NK-92 treated with Interleukin-12 subunit alpha and Interleukin-12 subunit beta, amount 100 ng/mL, for 24 hours (cell line): ENCODE measurements at regions not wholly inside any gene's neighbourhood (a gene's known extent, or its start where the extent isn't known, plus 50 kb on each side); places are given as distances from the start of the nearest gene placed in this dataset.
"Not testable (repeated sequence)": the region's sequence is repeated elsewhere in the genome, so short reads cannot be mapped to it uniquely, and the experiment has no call there.

Experiments used
- DNase-seq: peaks from one replicate; lab custom pipeline; 2025; lab: John Stamatoyannopoulos, UW

DNA sequence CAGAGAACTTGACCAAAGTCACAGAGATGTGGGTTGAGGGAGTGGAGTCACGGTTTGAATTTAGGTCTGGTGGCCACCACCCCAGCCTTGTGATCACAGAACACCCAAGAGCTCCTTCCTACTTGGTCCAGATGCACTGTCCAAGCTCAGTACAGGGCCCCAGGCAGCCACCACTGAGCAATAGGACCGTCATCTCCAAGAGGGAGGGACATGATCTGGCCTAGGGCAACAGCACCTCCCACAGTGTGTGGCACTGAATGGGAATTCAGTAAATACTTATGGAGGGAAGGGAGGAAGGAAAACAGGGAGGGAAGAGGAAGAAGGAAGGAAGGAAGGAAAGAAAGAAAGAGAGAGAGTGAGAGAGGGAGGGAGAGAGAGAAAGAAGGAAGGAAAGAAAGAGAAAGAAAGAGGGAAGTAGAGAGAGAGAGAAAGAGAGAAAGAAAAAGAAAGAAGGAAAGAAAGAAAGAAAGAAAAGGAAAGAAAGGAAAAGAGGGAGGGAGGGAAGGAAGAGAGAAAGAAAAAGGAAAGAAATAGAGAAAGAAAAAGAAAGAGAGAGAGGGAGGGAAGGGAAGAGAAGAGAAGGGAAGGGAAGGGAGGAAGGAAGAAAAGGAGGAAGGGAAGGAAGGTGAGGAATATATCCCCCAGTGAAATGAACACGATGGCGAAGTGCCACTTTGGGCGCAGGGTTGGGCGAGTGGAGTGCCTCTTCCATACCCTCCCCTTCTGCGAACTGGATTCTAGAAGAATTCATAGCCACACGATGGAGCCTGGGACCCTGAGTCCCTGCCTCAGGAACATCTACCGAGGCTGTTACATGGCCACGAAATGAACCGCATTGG is 243.7 kb downstream of the TFAP2C start:
- DNase-seq = no peak

DNA sequence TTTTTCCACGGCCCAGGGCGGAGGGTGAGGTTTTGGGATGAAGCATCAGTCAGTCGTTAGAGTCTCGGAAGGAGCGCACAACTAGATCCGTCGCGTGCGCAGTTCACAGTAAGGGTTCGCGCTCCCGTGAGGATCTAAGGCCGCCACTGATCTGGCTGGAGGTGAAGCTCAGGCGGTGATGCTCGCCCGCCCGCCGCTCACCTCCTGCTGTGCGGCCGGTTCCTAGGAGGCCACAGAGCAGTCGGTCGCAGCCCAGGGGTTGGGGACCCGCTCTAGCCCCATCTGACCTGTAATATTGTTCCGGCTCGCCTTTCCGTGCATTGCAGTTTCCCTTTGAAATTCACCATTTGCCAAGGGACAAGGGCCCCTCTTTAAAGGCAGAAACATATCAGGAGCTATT is 244.7 kb downstream of the TFAP2C start:
- no peak for DNase-seq

DNA sequence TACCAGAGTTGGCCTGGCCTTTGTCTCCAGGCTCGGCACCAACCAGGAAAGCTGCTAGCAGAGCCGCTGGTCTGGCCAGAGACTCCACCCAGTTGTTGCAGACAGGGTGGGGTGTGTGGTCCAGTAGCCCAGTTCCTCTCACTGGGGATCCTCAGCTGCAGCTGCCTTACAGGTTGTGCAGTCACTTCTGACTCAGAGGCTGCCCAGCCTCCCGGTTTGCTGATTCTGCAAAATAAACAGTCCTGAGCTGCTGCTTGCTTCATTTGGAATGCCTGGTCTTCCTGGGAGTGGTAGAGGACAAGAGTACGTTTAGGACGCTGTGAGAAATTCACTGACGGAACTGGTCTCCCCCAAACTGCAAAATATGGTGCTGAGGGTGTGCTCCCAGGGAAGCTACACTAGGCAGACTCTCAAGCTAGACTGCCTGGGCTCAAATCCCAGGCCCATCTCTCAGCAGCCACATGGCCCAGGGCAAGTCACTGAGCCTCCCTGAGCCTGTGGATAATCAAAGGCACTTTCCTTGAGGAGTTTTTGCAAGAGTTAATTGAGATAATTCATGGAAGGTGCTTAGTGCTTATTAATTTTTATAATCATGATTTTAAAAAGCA is 246.1 kb downstream of the TFAP2C start:
- DNase-seq = no peak

DNA sequence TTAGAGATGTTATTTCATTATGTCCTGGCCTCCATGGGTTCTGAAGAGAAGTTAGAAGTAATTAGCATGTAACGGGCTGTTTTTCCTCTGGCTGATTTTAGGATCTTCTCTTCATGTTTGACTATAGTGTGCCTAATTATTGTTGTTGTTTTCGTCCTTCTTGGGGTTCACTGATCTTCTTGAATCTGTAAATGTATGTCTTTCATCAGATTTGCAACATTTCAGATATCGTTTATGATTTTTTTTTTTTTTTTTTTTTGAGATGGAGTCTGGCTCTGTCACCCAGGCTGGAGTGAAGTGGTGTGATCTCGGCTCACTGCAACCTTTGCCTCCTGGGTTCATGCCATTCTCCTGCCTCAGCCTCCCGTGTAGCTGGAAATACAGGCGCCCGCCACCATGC is 246.7 kb downstream of the TFAP2C start:
- DNase-seq = no peak

DNA sequence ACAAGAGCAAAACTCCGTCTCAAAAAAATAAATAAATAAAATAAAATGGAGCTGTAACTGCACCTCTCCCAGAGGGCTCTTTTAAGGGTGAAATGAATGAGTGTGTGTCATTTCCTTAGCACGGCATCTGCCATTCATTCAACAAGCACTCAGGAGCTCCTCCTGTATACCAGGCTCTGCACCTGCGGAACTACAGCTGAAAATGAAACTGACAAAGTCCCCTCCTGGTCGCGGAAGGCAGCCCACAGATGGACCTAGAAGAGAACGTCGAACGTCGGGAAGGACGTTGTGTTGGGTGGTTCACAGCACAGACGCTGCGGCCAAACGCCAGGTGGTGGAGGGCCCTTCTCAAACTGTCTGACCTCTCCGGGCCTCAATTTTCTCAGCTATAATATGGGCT is 256.4 kb downstream of the TFAP2C start:
- no peak for DNase-seq

DNA sequence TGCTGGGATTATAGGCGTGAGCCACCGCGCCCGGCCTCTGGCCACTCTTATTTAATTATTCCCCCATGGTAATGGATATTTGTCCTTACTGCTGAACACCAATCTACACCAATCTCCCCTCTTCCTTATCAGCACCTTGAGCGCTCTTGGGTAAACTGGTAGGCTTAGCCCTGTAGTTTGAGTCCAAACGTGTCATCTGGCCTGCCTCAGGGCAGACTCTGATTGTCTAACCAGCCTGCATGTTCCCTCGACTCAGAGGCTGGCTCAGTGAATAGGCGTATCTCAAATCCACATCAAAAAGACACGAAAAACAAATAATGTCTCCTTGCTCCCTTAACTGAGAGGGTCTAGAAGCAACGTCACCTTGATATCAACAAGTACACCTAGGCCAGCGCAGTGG is 260.9 kb downstream of the TFAP2C start:
- DNase-seq = no peak

GRCh38 chr20:56893226-56893917 is 264.3 kb downstream of the TFAP2C start:
- DNase-seq = no peak

- DNase-seq = no peak
Observed at GRCh38 chr20:56896447-56896846, 267.3 kb downstream of the TFAP2C start.

DNA sequence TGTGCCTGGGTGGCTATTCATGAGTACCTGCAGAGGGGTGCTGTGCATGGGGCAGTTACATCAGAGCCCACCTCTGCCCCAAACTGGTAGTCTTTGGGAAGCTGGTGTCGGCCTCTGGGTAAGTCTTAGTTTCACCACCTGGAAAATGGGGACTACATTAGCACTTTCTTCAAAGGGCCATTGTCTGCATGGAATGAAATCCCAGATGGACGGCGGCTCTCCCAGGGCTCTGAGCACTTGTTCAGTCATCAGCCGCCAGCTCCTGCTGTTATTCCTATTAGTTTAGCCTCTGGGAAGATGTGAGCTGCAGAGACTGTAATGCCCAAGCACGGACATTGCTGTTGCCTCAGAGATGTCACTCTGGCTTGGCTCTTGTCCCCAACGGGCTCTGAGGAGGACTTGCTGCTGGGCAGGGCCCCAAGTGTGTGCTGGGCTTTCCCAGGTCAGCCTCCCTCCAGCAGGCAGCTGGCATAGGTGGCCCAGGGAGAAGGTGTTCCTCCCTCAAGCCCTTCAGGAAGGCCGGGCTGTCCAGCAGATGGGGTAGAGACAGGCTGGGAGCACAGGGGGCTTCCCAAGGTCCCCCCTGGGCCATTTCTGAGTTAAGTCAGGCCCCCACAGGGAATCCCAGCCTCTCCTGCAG is 268.3 kb downstream of the TFAP2C start:
- DNase-seq = no peak

GRCh38 chr20:56897958-56898349 is 268.8 kb downstream of the TFAP2C start:
- DNase-seq = no peak

- no peak for DNase-seq
Observed at GRCh38 chr20:56899506-56899905, 270.4 kb downstream of the TFAP2C start.

DNA sequence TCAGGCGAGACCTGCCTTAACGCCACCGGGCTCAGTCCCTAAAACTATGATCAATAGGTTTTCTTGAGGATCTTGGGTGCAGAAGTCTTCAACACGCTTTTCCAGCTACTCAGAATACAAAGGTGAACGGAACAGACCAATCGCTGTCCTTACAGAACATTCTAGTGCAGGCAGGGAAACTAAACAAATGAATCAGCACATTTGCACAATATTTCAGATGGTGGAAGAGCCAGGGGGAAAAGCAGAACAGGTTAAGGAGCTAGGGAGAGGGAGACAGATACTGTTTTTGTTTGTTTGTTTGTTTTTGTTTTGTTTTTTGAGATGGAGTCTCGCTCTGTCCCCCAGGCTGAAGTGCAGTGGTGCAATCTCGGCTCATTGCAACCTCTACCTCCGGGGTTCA is 271.1 kb downstream of the TFAP2C start:
- DNase-seq = no peak

GRCh38 chr20:56903421-56903820 is 274.3 kb downstream of the TFAP2C start:
- no peak for DNase-seq

DNA sequence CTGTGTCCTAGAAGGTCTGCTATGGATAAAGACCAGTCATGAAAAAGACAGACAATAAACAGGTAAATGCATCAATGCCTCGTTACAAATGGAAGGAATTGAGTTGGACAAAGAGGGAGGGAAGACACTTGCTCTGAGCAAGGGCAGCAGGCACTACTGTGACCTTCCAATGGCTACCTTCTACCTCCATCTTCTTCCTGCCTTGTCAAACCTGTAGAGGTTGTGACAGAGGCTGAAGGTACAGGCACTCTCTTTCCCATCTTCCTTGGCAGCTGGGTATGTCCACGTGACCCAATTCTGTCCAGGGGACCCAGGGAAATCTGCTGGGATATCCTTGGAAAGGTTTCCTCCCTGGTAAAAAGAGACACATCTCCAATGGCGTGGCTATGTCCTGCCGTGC is 274.8 kb downstream of the TFAP2C start:
- DNase-seq = no peak

DNA sequence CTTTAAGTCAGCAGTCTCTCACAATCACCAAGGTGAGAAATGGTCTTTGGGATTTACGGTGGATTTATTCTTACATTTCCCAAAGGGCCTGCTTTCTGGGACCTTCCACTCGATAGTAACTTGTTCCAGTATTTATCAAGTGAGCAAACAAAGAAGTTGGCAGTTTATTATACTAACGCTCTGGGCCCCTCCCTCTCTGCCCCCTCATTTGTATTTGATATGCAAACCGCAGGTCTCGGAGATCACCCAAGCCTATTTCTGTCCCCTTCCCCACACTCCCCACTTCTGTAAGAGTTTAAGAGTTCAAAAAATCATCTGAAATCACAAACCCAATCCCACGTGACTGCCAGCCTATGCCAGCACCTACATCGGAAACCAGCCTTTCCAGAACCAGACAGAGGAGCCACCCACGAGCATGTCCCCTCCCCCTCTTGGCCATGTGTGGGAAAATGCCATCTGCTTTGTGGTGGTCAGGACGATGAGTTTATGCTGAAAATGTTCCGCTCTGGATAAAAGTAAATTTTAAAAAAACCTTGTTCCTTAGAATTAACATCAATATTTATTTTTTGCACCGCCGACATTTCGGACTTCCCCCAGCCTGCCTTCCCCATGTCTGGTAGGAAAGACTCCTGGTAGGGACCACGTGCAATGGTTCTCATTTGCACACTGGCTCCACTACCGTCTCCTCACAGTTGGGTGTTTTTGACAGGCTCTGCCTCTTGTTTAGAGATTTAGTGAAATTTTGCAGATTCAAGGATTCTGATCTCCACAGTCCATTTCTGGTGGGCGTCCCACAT is 281.0 kb downstream of the TFAP2C start:
- DNase-seq = no peak

DNA sequence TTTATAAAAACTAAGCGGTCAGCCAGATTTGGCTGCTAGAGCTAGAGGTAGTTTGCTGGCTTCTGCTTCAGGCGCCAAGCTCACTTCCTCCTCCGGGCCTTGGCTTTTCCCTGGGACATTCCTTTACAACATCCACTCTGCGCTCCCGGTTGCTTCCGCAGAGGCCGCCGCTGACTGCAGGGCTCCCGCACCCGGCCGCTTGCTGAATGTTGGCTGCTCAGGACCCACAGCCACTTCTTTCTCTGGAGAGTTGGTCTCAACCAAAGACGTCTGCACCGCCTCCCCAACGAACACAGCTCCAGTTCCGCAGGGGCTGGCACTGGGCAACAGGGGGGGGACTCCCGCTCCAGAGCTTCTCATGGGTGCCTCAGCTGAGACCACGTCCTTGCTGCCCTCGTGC is 282.8 kb downstream of the TFAP2C start:
- no peak for DNase-seq

GRCh38 chr20:56914532-56914931 is 285.4 kb downstream of the TFAP2C start:
- no peak for DNase-seq

DNA sequence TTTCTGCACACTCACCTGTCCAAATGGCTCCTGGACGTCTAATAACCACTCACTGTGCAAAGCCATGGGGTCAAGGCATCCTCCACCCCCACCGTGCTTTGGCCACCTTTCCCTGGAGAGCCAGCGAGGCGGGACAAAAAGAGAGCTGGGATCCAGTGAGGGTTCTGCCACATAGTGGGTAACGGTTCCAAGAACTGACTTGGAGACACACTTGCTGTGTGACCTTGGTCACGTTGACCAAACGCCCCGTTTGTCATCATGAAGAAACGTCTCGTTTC is 287.2 kb downstream of the TFAP2C start:
- no peak for DNase-seq

GRCh38 chr20:56920041-56920440 is 290.9 kb downstream of the TFAP2C start:
- not testable (repeated sequence) for DNase-seq

- DNase-seq = no peak
Observed at GRCh38 chr20:56922497-56922896, 293.4 kb downstream of the TFAP2C start.

DNA sequence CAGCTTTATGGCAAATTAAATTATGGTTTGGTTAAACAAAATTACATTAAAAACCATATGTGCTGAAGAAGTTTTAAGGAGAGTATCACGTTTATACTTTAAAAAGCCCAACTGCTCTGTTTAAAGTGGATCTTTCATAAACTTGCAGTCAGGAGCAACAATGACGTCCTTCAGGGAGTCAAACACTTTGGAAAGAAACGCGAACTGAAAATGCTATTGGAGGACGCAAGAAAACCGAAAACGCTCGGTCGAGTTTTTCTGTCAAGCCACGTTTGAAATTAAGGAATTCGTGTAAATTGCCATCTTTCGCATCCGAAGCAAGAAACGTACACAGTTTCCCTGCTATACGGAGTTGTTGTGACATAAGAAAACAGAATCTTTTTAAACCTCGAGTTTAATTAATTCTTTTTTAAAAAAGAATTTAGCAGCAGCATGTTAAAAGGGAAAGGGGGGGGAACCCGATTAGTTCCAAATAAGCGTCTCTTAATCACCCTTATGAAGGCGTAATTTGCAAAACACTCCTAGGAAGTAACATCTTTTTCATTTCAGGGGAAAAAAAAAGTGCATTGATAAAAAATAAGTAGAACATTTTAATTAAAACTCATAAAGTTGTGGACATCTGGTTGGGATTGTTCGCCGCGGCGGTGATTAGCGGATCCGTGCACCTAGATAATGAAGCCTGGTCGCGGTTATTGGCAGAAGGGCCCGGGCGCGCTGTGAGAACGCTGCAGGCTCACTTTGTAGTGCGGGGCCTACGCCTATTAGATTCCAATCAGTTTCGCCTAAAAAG is 295.4 kb downstream of the TFAP2C start:
- no peak for DNase-seq
